GM12878 (cell line): ENCODE measurements at regions not wholly inside any gene's neighbourhood (a gene's known extent, or its start where the extent isn't known, plus 50 kb on each side); places are given as distances from the start of the nearest gene placed in this dataset.
A peak's percentile ranks its signal among the peaks of the same experiment; 100 is the strongest.

Experiments used
- ATAC-seq: fragments of 200-7000 bp; cut with Tn5 transposase; 3 replicates; pipeline ENCODE4 v1.9.1; 2020; ENCODE audit warnings: mild to moderate bottlenecking, moderate library complexity
- BruUV-seq: library from RNA; stranded (reverse); fragments of 400-500 nt; replicated peaks from 2 replicates; lab custom pipeline; 2021; lab: Mats Ljungman, UMichigan
- CTCF ChIA-PET: fragments of 300-600 bp; sonication (Branson Sonifier 250); formaldehyde crosslinking; extraction: SDS; loops from one replicate; lab custom pipeline; 2021; ENCODE audit warnings: inconsistent platforms; lab: Yijun Ruan, JAX
- POLR2A ChIA-PET: fragments of 350-600 bp; formaldehyde crosslinking; extraction: SDS; loops from one replicate; lab custom pipeline; 2021; ENCODE audit warnings: inconsistent platforms; lab: Charles Lee
- RAD21 ChIA-PET: fragments of 300-600 bp; sonication (Branson Sonifier 250); formaldehyde crosslinking; loops from one replicate; lab custom pipeline; 2023; ENCODE audit warnings: antibody characterized with exemption; ENCODE audit not compliant: unreplicated experiment; lab: Charles Lee
- SMC1A ChIA-PET: fragments of 300-600 bp; sonication (Branson Sonifier 250); formaldehyde crosslinking; loops from one replicate; lab custom pipeline; 2023; ENCODE audit not compliant: unreplicated experiment, uncharacterized antibody; lab: Charles Lee
- DNase-seq: peaks from one replicate; pipeline ENCODE4 v3.0.0-alpha.2; 2011; ENCODE audit warnings: low read depth, low spot score
- FAIRE-seq: peaks from 3 replicates; lab custom pipeline; 2011; peaks lifted over from hg19 to GRCh38; lab: Jason Lieb, UNC
- H2AFZ ChIP-seq: 2 replicates; pipeline ENCODE4 v1.6.0; 2011; ENCODE audit warnings: low read depth, low read length, control low read depth; ENCODE audit not compliant: control insufficient read depth
- H3K27ac ChIP-seq: 2 replicates; pipeline ENCODE4 v1.5.1; 2011; ENCODE audit warnings: control low read depth; ENCODE audit not compliant: control insufficient read depth, insufficient read depth
- H3K27me3 ChIP-seq, 2 experiments: replicated peaks in 1 of 2; 2 replicates each; pipeline versions ENCODE4 v1.6.0 to v1.6.1; 2011; ENCODE audit warnings: low read length in 1 of 2; ENCODE audit not compliant: control insufficient read depth in 2 of 2, insufficient read depth in 2 of 2
- H3K36me3 ChIP-seq, 2 experiments: 2 replicates each; pipeline ENCODE4 v1.5.1; 2011; ENCODE audit warnings: low read length in 1 of 2; ENCODE audit not compliant: control insufficient read depth in 2 of 2, insufficient read depth in 2 of 2
- H3K4me1 ChIP-seq: 2 replicates; pipeline ENCODE4 v1.6.1; 2011; ENCODE audit warnings: mild to moderate bottlenecking, low read length, moderate library complexity, mixed read lengths; ENCODE audit not compliant: control insufficient read depth, insufficient read depth
- H3K4me2 ChIP-seq: 2 replicates; pipeline ENCODE4 v1.6.0; 2011; ENCODE audit warnings: control low read depth; ENCODE audit not compliant: control insufficient read depth, insufficient read depth
- H3K4me3 ChIP-seq: fragments of 200-600 bp; sonication (generic); 2 replicates; pipeline ENCODE4 v1.5.1; 2016
- H3K79me2 ChIP-seq: 2 replicates; pipeline ENCODE4 v1.6.0; 2011; ENCODE audit warnings: low read length; ENCODE audit not compliant: control insufficient read depth, insufficient read depth
- H3K9ac ChIP-seq: 2 replicates; pipeline ENCODE4 v1.8.0; 2011; ENCODE audit warnings: low read length, control low read depth, mixed read lengths; ENCODE audit not compliant: control insufficient read depth, insufficient read depth
- H3K9me3 ChIP-seq: replicated peaks from 3 replicates; pipeline ENCODE4 v1.5.1; 2011; ENCODE audit warnings: mild to moderate bottlenecking, low read length; ENCODE audit not compliant: control insufficient read depth, insufficient read depth
- H4K20me1 ChIP-seq: 2 replicates; pipeline ENCODE4 v1.6.0; 2011; ENCODE audit not compliant: control insufficient read depth, insufficient read depth
- BACH1 ChIP-seq: fragments of 450-650 bp; IDR thresholded peaks from 2 replicates; pipeline ENCODE4 v1.6.1; 2017; ENCODE audit warnings: mild to moderate bottlenecking, borderline replicate concordance
- DPF2 ChIP-seq: fragments of 450-650 bp; IDR thresholded peaks from 2 replicates; pipeline ENCODE4 v1.6.1; 2017; ENCODE audit warnings: mild to moderate bottlenecking
- HDAC2 ChIP-seq: fragments of 200-600 bp; sonication (generic); IDR thresholded peaks from 2 replicates; pipeline ENCODE4 v1.6.1; 2017
- HDGF ChIP-seq: fragments of 450-650 bp; IDR thresholded peaks from 2 replicates; pipeline ENCODE4 v1.6.1; 2016; ENCODE audit warnings: antibody characterized with exemption
- IKZF1 ChIP-seq: fragments of 450-650 bp; conservative IDR thresholded peaks from 2 replicates; pipeline ENCODE4 v1.6.1; 2017; ENCODE audit warnings: antibody characterized with exemption, mild to moderate bottlenecking
- IKZF2 ChIP-seq, 2 experiments: fragments of 450-650 bp; IDR thresholded peaks; 2 replicates each; pipeline ENCODE4 v1.6.1; 2017; ENCODE audit warnings: mild to moderate bottlenecking in 2 of 2, moderate library complexity in 2 of 2
- NR2C1 ChIP-seq: fragments of 450-650 bp; IDR thresholded peaks from 2 replicates; pipeline ENCODE4 v1.6.1; 2017; ENCODE audit warnings: antibody characterized with exemption, mild to moderate bottlenecking, moderate library complexity
- NR2F1 ChIP-seq: fragments of 450-650 bp; conservative IDR thresholded peaks from 2 replicates; pipeline ENCODE4 v1.6.1; 2017; ENCODE audit warnings: mild to moderate bottlenecking
- PML ChIP-seq: IDR thresholded peaks from 2 replicates; pipeline ENCODE4 v1.6.1; 2012; ENCODE audit warnings: low read length, inconsistent platforms
- RELA ChIP-seq: fragments of 450-650 bp; IDR thresholded peaks from 2 replicates; pipeline ENCODE4 v1.8.0; 2014; ENCODE audit warnings: borderline replicate concordance; ENCODE audit not compliant: partially characterized antibody
- RUNX3 ChIP-seq: IDR thresholded peaks from 2 replicates; pipeline ENCODE4 v1.6.1; 2012; ENCODE audit warnings: low read length, inconsistent platforms
- SMAD5 ChIP-seq: IDR thresholded peaks from 2 replicates; pipeline ENCODE4 v1.6.1; 2016; ENCODE audit warnings: antibody characterized with exemption, low read depth
- SREBF2 ChIP-seq: IDR thresholded peaks from 2 replicates; pipeline ENCODE4 v1.6.1; 2012; ENCODE audit warnings: mild to moderate bottlenecking, low read length
- TCF12 ChIP-seq: IDR thresholded peaks from 2 replicates; pipeline ENCODE4 v1.6.1; 2011; ENCODE audit warnings: low read depth, mild to moderate bottlenecking, low read length
- ZSCAN29 ChIP-seq: fragments of 450-650 bp; IDR thresholded peaks from 2 replicates; pipeline ENCODE4 v1.6.1; 2017; ENCODE audit warnings: mild to moderate bottlenecking, moderate library complexity
- WGBS: methylation state at CpG from one replicate; pipeline ENCODE4 v1.1.6; 2016; ENCODE audit warnings: low lambda C conversion rate; ENCODE audit not compliant: insufficient replicate concordance, insufficient coverage; ENCODE audit errors: missing lambda C conversion rate; 5-methylcytosine and 5-hydroxymethylcytosine counted together
- in situ Hi-C: fragments of 300-500 bp; cut with MboI; formaldehyde crosslinking; loops from 9 replicates; pipeline ENCODE4 v1.14.3; 2018; ENCODE audit warnings: mixed read lengths
- intact Hi-C: fragments of 100-400 bp; cut with micrococcal nuclease; formaldehyde crosslinking; loops from one replicate; pipeline ENCODE4 v1.14.2; 2022; ENCODE audit not compliant: unreplicated experiment
- TF ChIP-seq, protein P1 (sequence below): fragments of 450-650 bp; IDR thresholded peaks from 2 replicates; pipeline ENCODE4 v1.6.1; 2017; ENCODE audit warnings: antibody characterized with exemption, mild to moderate bottlenecking, moderate library complexity
- TF ChIP-seq, protein P2 (sequence below): IDR thresholded peaks from 2 replicates; pipeline ENCODE4 v1.6.1; 2011; ENCODE audit warnings: borderline replicate concordance, low read depth, mild to moderate bottlenecking, moderate library complexity, low read length; ENCODE audit not compliant: insufficient read depth, poor library complexity, severe bottlenecking

DNA sequence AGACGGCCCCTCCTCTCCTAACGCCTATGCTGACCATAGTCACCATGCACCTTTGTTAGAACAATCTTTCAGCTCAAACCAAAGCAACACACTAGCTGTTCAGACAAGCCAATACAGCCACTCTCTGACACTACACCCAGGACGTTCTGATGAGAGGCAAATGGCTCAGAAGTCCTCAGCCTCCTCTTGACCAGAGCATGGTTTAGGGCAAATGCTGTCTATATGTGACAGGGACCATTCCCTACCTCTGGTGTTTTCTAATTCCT is 264.8 kb upstream of the HES1 start:
- no peaks in the 10 kb centered on the region for H3K36me3 ChIP-seq
- H3K9ac ChIP-seq: no peak overlapping the region
- intact Hi-C loops: no loop called here
- WGBS: 75% methylated on average over 1 of the region's 3 CpGs
- no peaks in the 10 kb centered on the region for H4K20me1 ChIP-seq
- RAD21 ChIA-PET: no interaction called here
- H3K27me3 ChIP-seq: no peaks in the 10 kb centered on the region
- no peak overlapping the region for H3K27ac ChIP-seq
- DNase-seq (no peak), FAIRE-seq (no peak), ATAC-seq (no peak)
- H2AFZ ChIP-seq: no peak overlapping the region
- BruUV-seq: no TSS peak
- TF ChIP-seq SREBF2: no peak
- POLR2A ChIA-PET: interaction anchor here (0.6 kb wide), 1 partner anchor 977 kb away, joined by 5 read pairs; no protein-coding TSS in a partner anchor
- SMC1A ChIA-PET: no interaction called here
- in situ Hi-C loops: no loop called here
- peaks cover 20% of the 10 kb centered on the region for H3K4me1 ChIP-seq
- no peak overlapping the region for H3K4me3 ChIP-seq
- CTCF ChIA-PET: no interaction called here
- no peaks in the 10 kb centered on the region for H3K79me2 ChIP-seq
- no peak overlapping the region for H3K4me2 ChIP-seq
- no peaks in the 10 kb centered on the region for H3K9me3 ChIP-seq

DNA sequence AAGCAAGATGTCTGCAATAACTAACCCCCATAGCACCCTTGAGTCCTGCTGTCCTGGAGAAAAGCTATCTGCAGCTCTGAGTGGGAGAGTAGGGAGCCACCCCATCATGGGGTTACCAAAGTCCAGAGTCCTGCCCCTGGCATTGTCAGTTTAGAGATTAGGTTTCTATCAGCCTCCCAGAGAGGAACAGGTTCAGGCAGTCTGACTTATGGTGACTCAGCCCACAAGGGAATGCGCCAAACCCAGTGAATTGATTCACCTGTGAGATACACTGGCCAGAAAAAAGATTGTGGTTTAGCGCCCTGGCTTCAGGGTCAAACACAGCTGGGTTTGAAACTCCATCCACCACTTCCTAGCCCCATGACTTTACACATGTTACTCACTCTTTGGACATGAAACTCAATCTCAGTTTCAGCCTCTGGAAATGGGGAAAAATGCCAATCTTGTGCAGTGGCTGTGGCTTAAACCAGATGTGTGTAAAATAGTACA is 263.6 kb upstream of the HES1 start:
- H3K4me3 ChIP-seq: no peak overlapping the region
- DNase-seq (no peak), FAIRE-seq (no peak), ATAC-seq (peak; percentile 79)
- H3K36me3 ChIP-seq: no peaks in the 10 kb centered on the region
- no TSS peak for BruUV-seq
- ChIA-PET POLR2A (no interaction called here), CTCF (no interaction called here), SMC1A (interaction anchor here (1.1 kb wide), 1 partner anchor 8 kb away, joined by 5 read pairs; no protein-coding TSS in a partner anchor), RAD21 (no interaction called here)
- no peaks in the 10 kb centered on the region for H3K79me2 ChIP-seq
- no peaks in the 10 kb centered on the region for H4K20me1 ChIP-seq
- no peak overlapping the region for H2AFZ ChIP-seq
- in situ Hi-C loops (no loop called here), intact Hi-C loops (no loop called here)
- H3K4me1 ChIP-seq: peaks cover 20% of the 10 kb centered on the region
- 0% methylated on average over 2 of the region's 2 CpGs for WGBS
- H3K27me3 ChIP-seq: no peaks in the 10 kb centered on the region
- H3K27ac ChIP-seq: no peak overlapping the region
- H3K9me3 ChIP-seq: no peaks in the 10 kb centered on the region
- TF ChIP-seq RELA (no peak), SMAD5 (no peak), IKZF1 (peak; percentile 32), TCF12 (0 out of 2 replicates have a peak, but pooled peaks have one; percentile 12), ZSCAN29 (no peak), PML (no peak), NR2C1 (no peak), IKZF2 (IDR thresholded peaks at IDR 0.05) (peak; percentile 45 to 69; a peak in 3 of 4 replicates), HDAC2 (no peak), NR2F1 (peak; percentile 79), HDGF (no peak), DPF2 (no peak), RUNX3 (peak; percentile 63), BACH1 (no peak)
- TF ChIP-seq, protein P1, sequence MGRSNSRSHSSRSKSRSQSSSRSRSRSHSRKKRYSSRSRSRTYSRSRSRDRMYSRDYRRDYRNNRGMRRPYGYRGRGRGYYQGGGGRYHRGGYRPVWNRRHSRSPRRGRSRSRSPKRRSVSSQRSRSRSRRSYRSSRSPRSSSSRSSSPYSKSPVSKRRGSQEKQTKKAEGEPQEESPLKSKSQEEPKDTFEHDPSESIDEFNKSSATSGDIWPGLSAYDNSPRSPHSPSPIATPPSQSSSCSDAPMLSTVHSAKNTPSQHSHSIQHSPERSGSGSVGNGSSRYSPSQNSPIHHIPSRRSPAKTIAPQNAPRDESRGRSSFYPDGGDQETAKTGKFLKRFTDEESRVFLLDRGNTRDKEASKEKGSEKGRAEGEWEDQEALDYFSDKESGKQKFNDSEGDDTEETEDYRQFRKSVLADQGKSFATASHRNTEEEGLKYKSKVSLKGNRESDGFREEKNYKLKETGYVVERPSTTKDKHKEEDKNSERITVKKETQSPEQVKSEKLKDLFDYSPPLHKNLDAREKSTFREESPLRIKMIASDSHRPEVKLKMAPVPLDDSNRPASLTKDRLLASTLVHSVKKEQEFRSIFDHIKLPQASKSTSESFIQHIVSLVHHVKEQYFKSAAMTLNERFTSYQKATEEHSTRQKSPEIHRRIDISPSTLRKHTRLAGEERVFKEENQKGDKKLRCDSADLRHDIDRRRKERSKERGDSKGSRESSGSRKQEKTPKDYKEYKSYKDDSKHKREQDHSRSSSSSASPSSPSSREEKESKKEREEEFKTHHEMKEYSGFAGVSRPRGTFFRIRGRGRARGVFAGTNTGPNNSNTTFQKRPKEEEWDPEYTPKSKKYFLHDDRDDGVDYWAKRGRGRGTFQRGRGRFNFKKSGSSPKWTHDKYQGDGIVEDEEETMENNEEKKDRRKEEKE: no peak
- TF ChIP-seq, protein P2, sequence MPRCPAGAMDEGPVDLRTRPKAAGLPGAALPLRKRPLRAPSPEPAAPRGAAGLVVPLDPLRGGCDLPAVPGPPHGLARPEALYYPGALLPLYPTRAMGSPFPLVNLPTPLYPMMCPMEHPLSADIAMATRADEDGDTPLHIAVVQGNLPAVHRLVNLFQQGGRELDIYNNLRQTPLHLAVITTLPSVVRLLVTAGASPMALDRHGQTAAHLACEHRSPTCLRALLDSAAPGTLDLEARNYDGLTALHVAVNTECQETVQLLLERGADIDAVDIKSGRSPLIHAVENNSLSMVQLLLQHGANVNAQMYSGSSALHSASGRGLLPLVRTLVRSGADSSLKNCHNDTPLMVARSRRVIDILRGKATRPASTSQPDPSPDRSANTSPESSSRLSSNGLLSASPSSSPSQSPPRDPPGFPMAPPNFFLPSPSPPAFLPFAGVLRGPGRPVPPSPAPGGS: no peak
- H3K4me2 ChIP-seq: no peak overlapping the region
- no peak overlapping the region for H3K9ac ChIP-seq
